Left lung (tissue), 4 donors: ENCODE measurements at regions not wholly inside any gene's neighbourhood (a gene's known extent, or its start where the extent isn't known, plus 50 kb on each side); places are given as distances from the start of the nearest gene placed in this dataset.
"Not testable (repeated sequence)": the region's sequence is repeated elsewhere in the genome, so short reads cannot be mapped to it uniquely, and the experiment has no call there.

Source experiments
- ATAC-seq: fragments of 200-7000 bp; cut with Tn5 transposase; one replicate; pipeline ENCODE4 v1.9.1; 2020; ENCODE audit warnings: moderate library complexity
- DNase-seq, 4 donors: peaks; one replicate each; pipeline ENCODE4 v3.0.0-alpha.2; 2013 to 2020
- H3K27ac ChIP-seq, 2 donors: fragments of 200-600 bp; sonication (generic) in 1 of 2; one replicate each; pipeline versions ENCODE4 v1.5.0 to v1.8.0; 2020 to 2021
- H3K27me3 ChIP-seq, 2 donors: fragments of 200-600 bp; sonication (generic) in 1 of 2; one replicate each; pipeline versions ENCODE4 v1.5.0 to v1.8.0; 2020 to 2021
- H3K36me3 ChIP-seq, 2 donors: fragments of 200-600 bp; sonication (generic) in 1 of 2; one replicate each; pipeline versions ENCODE4 v1.5.0 to v1.8.0; 2020 to 2021
- H3K4me1 ChIP-seq, 2 donors: fragments of 200-600 bp; one replicate each; pipeline ENCODE4 v1.8.0; 2021
- H3K4me3 ChIP-seq, 2 donors: fragments of 200-600 bp; sonication (generic) in 1 of 2; one replicate each; pipeline versions ENCODE4 v1.5.0 to v1.8.0; 2020 to 2021; ENCODE audit warnings: mild to moderate bottlenecking in 1 of 2
- H3K9me3 ChIP-seq, 2 donors: fragments of 200-600 bp; sonication (generic) in 1 of 2; one replicate each; pipeline versions ENCODE4 v1.5.0 to v1.8.0; 2020 to 2021
- CTCF ChIP-seq, 2 donors: fragments of 200-600 bp; sonication (generic) in 1 of 2; IDR thresholded peaks; one replicate each; pipeline versions ENCODE4 v1.5.0 to v1.8.0; 2021; ENCODE audit warnings: antibody characterized with exemption in 2 of 2
- intact Hi-C, 2 donors: fragments of 100-400 bp; cut with DNase I; formaldehyde crosslinking; loops; one replicate each; pipeline versions ENCODE4 v1.11.2 to v1.14.2; 2022
- donor health status: DM: no; HTN: yes; CAD: no.
- donor health status: DM: no; HTN: no; CAD: no.

DNA sequence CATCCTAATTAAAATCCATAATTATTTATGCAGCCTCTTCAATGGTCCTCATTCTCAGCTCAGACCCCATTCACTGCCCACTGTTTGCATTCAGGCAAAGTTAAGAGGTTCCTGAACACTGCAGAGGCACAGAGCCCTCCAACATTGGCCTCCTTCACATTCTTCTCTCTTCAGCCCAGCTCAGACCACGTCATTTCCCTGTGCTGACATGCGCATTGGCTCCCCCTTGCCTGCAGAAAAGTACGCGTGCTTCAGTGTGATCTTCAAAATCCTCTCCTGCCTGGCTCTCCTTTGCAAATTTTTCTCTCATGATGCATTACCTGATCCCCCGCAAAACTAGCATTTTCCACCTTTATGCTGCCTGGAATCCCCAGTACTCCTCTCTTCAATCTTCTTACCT, 552.3 kb downstream of the NTRK3 start:
- Histone ChIP-seq H3K4me1 (no peaks in the 10 kb centered on the region), H3K27ac (no peak overlapping the region), H3K4me3 (no peak overlapping the region), H3K36me3 (no peaks in the 10 kb centered on the region), H3K27me3 (peaks cover 0 to 7% of the 10 kb centered on the region in 2 donors), H3K9me3 (no peaks in the 10 kb centered on the region)
- intact Hi-C loops: no loop called here
- DNase-seq (no peak), ATAC-seq (no peak)
- TF ChIP-seq CTCF (IDR thresholded peaks at IDR 0.05): no peak

GRCh38 chr15:87703327-87704111, 553.0 kb downstream of the NTRK3 start:
- Histone ChIP-seq H3K4me1 (no peaks in the 10 kb centered on the region), H3K27ac (no peak overlapping the region), H3K27me3 (peaks cover 0 to 7% of the 10 kb centered on the region in 2 donors), H3K36me3 (no peaks in the 10 kb centered on the region), H3K9me3 (no peaks in the 10 kb centered on the region), H3K4me3 (no peak overlapping the region)
- DNase-seq: no peak
- no peak for TF ChIP-seq CTCF (IDR thresholded peaks at IDR 0.05)
- intact Hi-C loops: no loop called here
- no peak for ATAC-seq

GRCh38 chr15:87702270-87702669, 554.3 kb downstream of the NTRK3 start:
- no peak overlapping the region for H3K27ac ChIP-seq
- no peak for TF ChIP-seq CTCF (IDR thresholded peaks at IDR 0.05)
- intact Hi-C loops: no loop called here
- no peak overlapping the region for H3K4me3 ChIP-seq
- no peak for ATAC-seq
- no peaks in the 10 kb centered on the region for H3K4me1 ChIP-seq
- H3K9me3 ChIP-seq: peaks cover 0 to under 1% of the 10 kb centered on the region in 2 donors
- DNase-seq: no peak
- H3K36me3 ChIP-seq: no peaks in the 10 kb centered on the region
- peaks cover 0 to 6% of the 10 kb centered on the region in 2 donors for H3K27me3 ChIP-seq

DNA sequence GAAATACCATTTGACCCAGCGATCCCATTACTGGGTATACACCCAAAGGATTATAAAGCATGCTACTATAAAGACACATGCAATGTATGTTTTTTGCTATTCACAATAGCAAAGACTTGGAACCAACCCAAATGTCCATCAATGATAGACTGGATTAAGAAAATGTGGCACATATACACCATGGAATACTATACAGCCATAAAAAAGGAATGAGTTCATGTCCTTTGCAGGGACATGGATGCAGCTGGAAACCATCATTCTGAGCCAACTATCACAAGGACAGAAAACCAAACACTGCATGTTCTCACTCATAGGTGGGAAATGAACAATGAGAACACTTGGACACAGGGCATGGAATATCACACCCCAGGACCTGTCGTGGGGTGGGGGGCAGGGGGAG, 558.1 kb downstream of the NTRK3 start:
- not testable (repeated sequence) for H3K4me3 ChIP-seq, ATAC-seq

GRCh38 chr15:87689716-87690115, 566.8 kb downstream of the NTRK3 start:
- TF ChIP-seq CTCF (IDR thresholded peaks at IDR 0.05): no peak
- Histone ChIP-seq H3K4me3 (no peak overlapping the region), H3K4me1 (no peaks in the 10 kb centered on the region), H3K9me3 (peaks cover 0 to 8% of the 10 kb centered on the region in 2 donors), H3K36me3 (no peaks in the 10 kb centered on the region), H3K27me3 (no peaks in the 10 kb centered on the region), H3K27ac (no peak overlapping the region)
- ATAC-seq (no peak), DNase-seq (no peak)
- intact Hi-C loops: no loop called here

More for the DNA sequence above, 558.1 kb downstream of the NTRK3 start:
- H3K9me3 ChIP-seq, intact Hi-C loops, H3K27ac ChIP-seq, H3K4me1 ChIP-seq, H3K36me3 ChIP-seq, H3K27me3 ChIP-seq, DNase-seq: not testable (repeated sequence)

GRCh38 chr15:87687523-87687870, 569.0 kb downstream of the NTRK3 start:
- Histone ChIP-seq H3K4me3 (no peak overlapping the region), H3K27ac (no peak overlapping the region), H3K4me1 (no peaks in the 10 kb centered on the region), H3K9me3 (peaks cover 0 to 8% of the 10 kb centered on the region in 2 donors), H3K27me3 (no peaks in the 10 kb centered on the region), H3K36me3 (no peaks in the 10 kb centered on the region)
- no peak for TF ChIP-seq CTCF (IDR thresholded peaks at IDR 0.05)
- no peak for DNase-seq
- intact Hi-C loops: no loop called here
- ATAC-seq: no peak
